ENCODE measurements at regions not wholly inside any gene's neighbourhood (a gene's known extent, or its start where the extent isn't known, plus 50 kb on each side); places are given as distances from the start of the nearest gene placed in this dataset.

- Histone ChIP-seq H3K4me3 (ENCODE audit: insufficient read depth, low read depth, low read length, poor library complexity, severe bottlenecking) (no peak overlapping the region), H3K4me1 (ENCODE audit: control insufficient read depth, insufficient read depth, low read length, poor library complexity, severe bottlenecking) (no peaks in the 10 kb centered on the region), H3K27ac (ENCODE audit: insufficient read depth, low read length, poor library complexity, severe bottlenecking) (no peak overlapping the region), H3K36me3 (ENCODE audit: control insufficient read depth, insufficient read depth, low read length) (no peaks in the 10 kb centered on the region), H3K27me3 (replicated peaks; ENCODE audit: control insufficient read depth, insufficient read depth, low read length, poor library complexity, severe bottlenecking) (no peaks in the 10 kb centered on the region), H3K9me3 (ENCODE audit: control insufficient read depth, low read length) (no peaks in the 10 kb centered on the region)
- DNase-seq: no peak
Measured at GRCh38 chr6:141169419-141169818, 963.3 kb upstream of the GJE1 start.

- H3K27ac ChIP-seq (ENCODE audit: insufficient read depth, low read length, poor library complexity, severe bottlenecking): no peak overlapping the region
- H3K4me3 ChIP-seq (ENCODE audit: insufficient read depth, low read depth, low read length, poor library complexity, severe bottlenecking): no peak overlapping the region
- no peaks in the 10 kb centered on the region for H3K9me3 ChIP-seq (ENCODE audit: control insufficient read depth, low read length)
- no peaks in the 10 kb centered on the region for H3K4me1 ChIP-seq (ENCODE audit: control insufficient read depth, insufficient read depth, low read length, poor library complexity, severe bottlenecking)
- H3K36me3 ChIP-seq (ENCODE audit: control insufficient read depth, insufficient read depth, low read length): no peaks in the 10 kb centered on the region
- DNase-seq: no peak
- no peaks in the 10 kb centered on the region for H3K27me3 ChIP-seq (replicated peaks; ENCODE audit: control insufficient read depth, insufficient read depth, low read length, poor library complexity, severe bottlenecking)
Measured at GRCh38 chr6:141167945-141168344, 964.8 kb upstream of the GJE1 start.

GRCh38 chr6:141165002-141165665, 967.6 kb upstream of the GJE1 start:
- Histone ChIP-seq H3K4me1 (ENCODE audit: control insufficient read depth, insufficient read depth, low read length, poor library complexity, severe bottlenecking) (no peaks in the 10 kb centered on the region), H3K4me3 (ENCODE audit: insufficient read depth, low read depth, low read length, poor library complexity, severe bottlenecking) (no peak overlapping the region), H3K27me3 (replicated peaks; ENCODE audit: control insufficient read depth, insufficient read depth, low read length, poor library complexity, severe bottlenecking) (no peaks in the 10 kb centered on the region), H3K9me3 (ENCODE audit: control insufficient read depth, low read length) (no peaks in the 10 kb centered on the region), H3K36me3 (ENCODE audit: control insufficient read depth, insufficient read depth, low read length) (no peaks in the 10 kb centered on the region), H3K27ac (ENCODE audit: insufficient read depth, low read length, poor library complexity, severe bottlenecking) (no peak overlapping the region)
- no peak for DNase-seq

- Histone ChIP-seq H3K27ac (ENCODE audit: insufficient read depth, low read length, poor library complexity, severe bottlenecking) (no peak overlapping the region), H3K9me3 (ENCODE audit: control insufficient read depth, low read length) (no peaks in the 10 kb centered on the region), H3K4me3 (ENCODE audit: insufficient read depth, low read depth, low read length, poor library complexity, severe bottlenecking) (no peak overlapping the region), H3K27me3 (replicated peaks; ENCODE audit: control insufficient read depth, insufficient read depth, low read length, poor library complexity, severe bottlenecking) (no peaks in the 10 kb centered on the region), H3K4me1 (ENCODE audit: control insufficient read depth, insufficient read depth, low read length, poor library complexity, severe bottlenecking) (no peaks in the 10 kb centered on the region), H3K36me3 (ENCODE audit: control insufficient read depth, insufficient read depth, low read length) (no peaks in the 10 kb centered on the region)
- DNase-seq: no peak
Measured at GRCh38 chr6:141164042-141164743, 968.5 kb upstream of the GJE1 start.

GRCh38 chr6:141163107-141163506, 969.6 kb upstream of the GJE1 start:
- Histone ChIP-seq H3K27ac (ENCODE audit: insufficient read depth, low read length, poor library complexity, severe bottlenecking) (no peak overlapping the region), H3K27me3 (replicated peaks; ENCODE audit: control insufficient read depth, insufficient read depth, low read length, poor library complexity, severe bottlenecking) (no peaks in the 10 kb centered on the region), H3K36me3 (ENCODE audit: control insufficient read depth, insufficient read depth, low read length) (no peaks in the 10 kb centered on the region), H3K9me3 (ENCODE audit: control insufficient read depth, low read length) (no peaks in the 10 kb centered on the region), H3K4me3 (ENCODE audit: insufficient read depth, low read depth, low read length, poor library complexity, severe bottlenecking) (no peak overlapping the region), H3K4me1 (ENCODE audit: control insufficient read depth, insufficient read depth, low read length, poor library complexity, severe bottlenecking) (no peaks in the 10 kb centered on the region)
- no peak for DNase-seq

- Histone ChIP-seq H3K36me3 (ENCODE audit: control insufficient read depth, insufficient read depth, low read length) (no peaks in the 10 kb centered on the region), H3K27me3 (replicated peaks; ENCODE audit: control insufficient read depth, insufficient read depth, low read length, poor library complexity, severe bottlenecking) (no peaks in the 10 kb centered on the region), H3K27ac (ENCODE audit: insufficient read depth, low read length, poor library complexity, severe bottlenecking) (no peak overlapping the region), H3K4me3 (ENCODE audit: insufficient read depth, low read depth, low read length, poor library complexity, severe bottlenecking) (no peak overlapping the region), H3K4me1 (ENCODE audit: control insufficient read depth, insufficient read depth, low read length, poor library complexity, severe bottlenecking) (no peaks in the 10 kb centered on the region), H3K9me3 (ENCODE audit: control insufficient read depth, low read length) (no peaks in the 10 kb centered on the region)
- no peak for DNase-seq
Measured at GRCh38 chr6:141158740-141159139, 974.0 kb upstream of the GJE1 start.

- H3K27ac ChIP-seq (ENCODE audit: insufficient read depth, low read length, poor library complexity, severe bottlenecking): no peak overlapping the region
- no peaks in the 10 kb centered on the region for H3K4me1 ChIP-seq (ENCODE audit: control insufficient read depth, insufficient read depth, low read length, poor library complexity, severe bottlenecking)
- H3K27me3 ChIP-seq (replicated peaks; ENCODE audit: control insufficient read depth, insufficient read depth, low read length, poor library complexity, severe bottlenecking): no peaks in the 10 kb centered on the region
- H3K36me3 ChIP-seq (ENCODE audit: control insufficient read depth, insufficient read depth, low read length): no peaks in the 10 kb centered on the region
- H3K9me3 ChIP-seq (ENCODE audit: control insufficient read depth, low read length): no peaks in the 10 kb centered on the region
- DNase-seq: peak in 1 of 3 donors; percentile 5
- H3K4me3 ChIP-seq (ENCODE audit: insufficient read depth, low read depth, low read length, poor library complexity, severe bottlenecking): no peak overlapping the region
Measured at GRCh38 chr6:141153563-141153962, 979.2 kb upstream of the GJE1 start.

GRCh38 chr6:141152951-141153350, 979.8 kb upstream of the GJE1 start:
- DNase-seq: no peak

GRCh38 chr6:141151710-141152417, 980.9 kb upstream of the GJE1 start:
- Histone ChIP-seq H3K36me3 (ENCODE audit: control insufficient read depth, insufficient read depth, low read length) (no peaks in the 10 kb centered on the region), H3K9me3 (ENCODE audit: control insufficient read depth, low read length) (no peaks in the 10 kb centered on the region), H3K27ac (ENCODE audit: insufficient read depth, low read length, poor library complexity, severe bottlenecking) (no peak overlapping the region), H3K4me1 (ENCODE audit: control insufficient read depth, insufficient read depth, low read length, poor library complexity, severe bottlenecking) (no peaks in the 10 kb centered on the region), H3K27me3 (replicated peaks; ENCODE audit: control insufficient read depth, insufficient read depth, low read length, poor library complexity, severe bottlenecking) (no peaks in the 10 kb centered on the region), H3K4me3 (ENCODE audit: insufficient read depth, low read depth, low read length, poor library complexity, severe bottlenecking) (no peak overlapping the region)
- DNase-seq: no peak

More at GRCh38 chr6:141152951-141153350, 979.8 kb upstream of the GJE1 start:
- Histone ChIP-seq H3K4me3 (ENCODE audit: insufficient read depth, low read depth, low read length, poor library complexity, severe bottlenecking) (no peak overlapping the region), H3K4me1 (ENCODE audit: control insufficient read depth, insufficient read depth, low read length, poor library complexity, severe bottlenecking) (no peaks in the 10 kb centered on the region), H3K27ac (ENCODE audit: insufficient read depth, low read length, poor library complexity, severe bottlenecking) (no peak overlapping the region), H3K27me3 (replicated peaks; ENCODE audit: control insufficient read depth, insufficient read depth, low read length, poor library complexity, severe bottlenecking) (no peaks in the 10 kb centered on the region), H3K36me3 (ENCODE audit: control insufficient read depth, insufficient read depth, low read length) (no peaks in the 10 kb centered on the region), H3K9me3 (ENCODE audit: control insufficient read depth, low read length) (no peaks in the 10 kb centered on the region)

GRCh38 chr6:141141870-141142269, 990.9 kb upstream of the GJE1 start:
- Histone ChIP-seq H3K36me3 (ENCODE audit: control insufficient read depth, insufficient read depth, low read length) (no peaks in the 10 kb centered on the region), H3K9me3 (ENCODE audit: control insufficient read depth, low read length) (no peaks in the 10 kb centered on the region), H3K4me1 (ENCODE audit: control insufficient read depth, insufficient read depth, low read length, poor library complexity, severe bottlenecking) (no peaks in the 10 kb centered on the region), H3K27me3 (replicated peaks; ENCODE audit: control insufficient read depth, insufficient read depth, low read length, poor library complexity, severe bottlenecking) (no peaks in the 10 kb centered on the region), H3K27ac (ENCODE audit: insufficient read depth, low read length, poor library complexity, severe bottlenecking) (no peak overlapping the region), H3K4me3 (ENCODE audit: insufficient read depth, low read depth, low read length, poor library complexity, severe bottlenecking) (no peak overlapping the region)
- no peak for DNase-seq

Measured in effector memory CD4-positive, alpha-beta T cell (primary cell).